ENCODE measurements at regions not wholly inside any gene's neighbourhood (a gene's known extent, or its start where the extent isn't known, plus 50 kb on each side); places are given as distances from the start of the nearest gene placed in this dataset.

DNA sequence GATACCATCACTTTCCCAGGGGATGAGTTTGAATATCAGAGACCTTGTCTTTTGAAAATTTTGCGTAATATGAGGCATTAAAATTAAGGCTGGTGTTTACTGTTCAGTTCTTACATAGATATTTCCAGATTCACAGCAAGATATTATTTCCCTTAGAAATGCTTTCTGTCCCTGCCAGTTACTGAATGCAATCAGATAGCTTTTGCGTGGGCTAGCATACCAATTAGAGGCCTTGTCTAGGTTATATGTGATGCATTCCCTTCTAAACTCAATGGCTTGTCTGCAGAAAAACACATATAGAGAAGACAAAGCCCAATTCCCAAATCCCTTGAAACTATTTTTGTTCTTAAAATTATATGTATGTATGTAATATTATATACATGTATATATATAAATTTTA, 167.8 kb downstream of the RMST start:
- TF ChIP-seq, protein P1, sequence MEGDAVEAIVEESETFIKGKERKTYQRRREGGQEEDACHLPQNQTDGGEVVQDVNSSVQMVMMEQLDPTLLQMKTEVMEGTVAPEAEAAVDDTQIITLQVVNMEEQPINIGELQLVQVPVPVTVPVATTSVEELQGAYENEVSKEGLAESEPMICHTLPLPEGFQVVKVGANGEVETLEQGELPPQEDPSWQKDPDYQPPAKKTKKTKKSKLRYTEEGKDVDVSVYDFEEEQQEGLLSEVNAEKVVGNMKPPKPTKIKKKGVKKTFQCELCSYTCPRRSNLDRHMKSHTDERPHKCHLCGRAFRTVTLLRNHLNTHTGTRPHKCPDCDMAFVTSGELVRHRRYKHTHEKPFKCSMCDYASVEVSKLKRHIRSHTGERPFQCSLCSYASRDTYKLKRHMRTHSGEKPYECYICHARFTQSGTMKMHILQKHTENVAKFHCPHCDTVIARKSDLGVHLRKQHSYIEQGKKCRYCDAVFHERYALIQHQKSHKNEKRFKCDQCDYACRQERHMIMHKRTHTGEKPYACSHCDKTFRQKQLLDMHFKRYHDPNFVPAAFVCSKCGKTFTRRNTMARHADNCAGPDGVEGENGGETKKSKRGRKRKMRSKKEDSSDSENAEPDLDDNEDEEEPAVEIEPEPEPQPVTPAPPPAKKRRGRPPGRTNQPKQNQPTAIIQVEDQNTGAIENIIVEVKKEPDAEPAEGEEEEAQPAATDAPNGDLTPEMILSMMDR (IDR thresholded peaks at IDR 0.05): no peak
- TF ChIP-seq POLR2A (IDR thresholded peaks at IDR 0.05) (no peak), EP300 (IDR thresholded peaks at IDR 0.05) (no peak)

Measured in tibial nerve (tissue), 4 donors.